HG03354 (cell line): ENCODE measurements at regions not wholly inside any gene's neighbourhood (a gene's known extent, or its start where the extent isn't known, plus 50 kb on each side); places are given as distances from the start of the nearest gene placed in this dataset.

Experiments
- ATAC-seq: cut with Tn5 transposase; IDR thresholded peaks from one replicate; pipeline ENCODE4 v1.9.1; 2021; ENCODE audit warnings: mild to moderate bottlenecking; ENCODE audit not compliant: unreplicated experiment, poor library complexity, severe bottlenecking

DNA sequence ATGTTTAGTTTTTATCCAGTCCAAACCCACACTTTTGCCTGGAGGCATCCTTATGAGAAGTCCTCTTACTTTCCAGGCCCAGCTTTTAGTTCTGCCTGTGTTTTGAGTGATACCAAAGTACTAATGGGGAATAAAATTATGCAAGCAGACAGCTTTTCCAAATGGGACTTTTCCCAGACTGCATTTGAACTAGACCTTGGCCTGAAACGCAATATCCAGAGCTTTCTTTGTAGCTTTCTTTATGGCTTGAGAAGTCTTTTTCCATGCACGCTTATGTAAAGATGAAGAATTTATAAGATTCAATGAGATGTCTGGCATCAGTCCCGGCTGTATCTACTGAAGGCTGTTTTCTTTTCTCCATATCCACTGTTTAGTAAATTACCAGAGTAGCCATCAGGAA is 236.6 kb upstream of the RAB4A start:
- ATAC-seq, result no peak

GRCh38 chr1:229035054-229035747 is 235.7 kb upstream of the RAB4A start:
- ATAC-seq, result peak; percentile 88

DNA sequence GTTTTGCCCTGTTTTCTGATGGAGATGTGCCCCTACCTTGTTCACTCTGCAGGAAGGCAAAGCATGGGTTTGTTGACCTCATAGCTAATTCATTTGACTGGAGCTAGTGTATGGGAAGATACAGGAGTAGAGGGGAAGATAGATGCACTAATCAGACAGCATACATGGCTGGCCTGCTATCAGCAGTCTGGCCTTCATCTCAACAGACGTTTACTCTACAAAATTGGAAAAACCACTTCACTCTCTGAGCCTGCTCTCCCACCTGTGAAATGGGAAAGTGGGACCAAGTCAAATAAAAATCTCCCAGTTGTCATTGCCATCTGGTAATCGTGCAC is 235.2 kb upstream of the RAB4A start:
- peak; percentile 24 for ATAC-seq

GRCh38 chr1:229037806-229038405 is 233.0 kb upstream of the RAB4A start:
- ATAC-seq, result no peak

GRCh38 chr1:229040630-229041358 is 230.1 kb upstream of the RAB4A start:
- ATAC-seq, result no peak

- ATAC-seq, result no peak
Observed at GRCh38 chr1:229041946-229042345, 229.0 kb upstream of the RAB4A start.

DNA sequence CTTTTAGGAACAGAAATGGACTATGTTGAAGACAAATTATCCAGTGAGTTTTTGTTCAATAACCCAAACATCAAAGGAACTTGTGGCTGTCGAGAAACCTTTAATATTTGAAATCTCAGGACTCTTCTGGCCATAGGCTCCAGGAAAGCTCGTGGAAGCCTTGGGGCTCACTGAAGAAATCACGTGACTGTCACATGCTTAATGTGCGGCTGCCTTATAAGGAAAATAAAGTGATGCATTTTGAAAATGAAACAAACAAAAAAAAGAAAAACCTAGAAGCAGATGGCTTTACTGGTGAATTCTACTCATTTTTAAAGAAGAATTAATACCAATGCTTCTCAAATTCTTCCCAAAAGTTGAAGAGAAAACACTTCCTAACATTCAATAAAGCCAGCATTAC is 228.4 kb upstream of the RAB4A start:
- ATAC-seq, result no peak

GRCh38 chr1:229043115-229043514 is 227.8 kb upstream of the RAB4A start:
- ATAC-seq, result no peak

DNA sequence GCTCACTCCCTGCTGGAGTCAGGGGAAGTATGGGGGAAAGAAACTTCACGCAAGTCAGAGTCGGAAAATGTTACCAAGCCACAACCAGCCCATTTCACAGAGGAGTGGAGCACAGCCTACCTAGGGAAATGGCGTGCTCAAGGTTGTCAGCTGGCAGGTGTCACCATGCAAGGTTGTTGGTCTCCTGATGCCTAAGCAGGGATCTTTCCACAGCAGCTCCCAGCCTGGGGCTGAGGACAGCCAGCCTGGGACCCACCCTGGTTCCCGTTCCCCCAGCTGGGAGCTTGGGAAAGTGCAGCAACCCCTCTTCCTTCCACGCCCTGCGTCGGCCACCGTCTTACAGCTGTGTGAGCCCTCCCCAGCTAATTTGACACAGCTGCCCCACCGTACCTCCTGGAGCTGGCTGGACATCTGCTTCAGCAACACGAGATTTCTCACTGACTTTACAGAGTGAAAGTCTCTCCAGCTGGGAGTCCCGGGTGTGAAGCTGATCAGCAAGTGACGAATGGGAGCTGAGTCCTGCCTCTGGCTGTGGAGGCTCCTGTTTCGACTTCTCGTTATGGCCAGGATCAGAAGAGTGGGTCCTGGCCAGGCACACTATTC is 224.6 kb upstream of the RAB4A start:
- ATAC-seq, result no peak

DNA sequence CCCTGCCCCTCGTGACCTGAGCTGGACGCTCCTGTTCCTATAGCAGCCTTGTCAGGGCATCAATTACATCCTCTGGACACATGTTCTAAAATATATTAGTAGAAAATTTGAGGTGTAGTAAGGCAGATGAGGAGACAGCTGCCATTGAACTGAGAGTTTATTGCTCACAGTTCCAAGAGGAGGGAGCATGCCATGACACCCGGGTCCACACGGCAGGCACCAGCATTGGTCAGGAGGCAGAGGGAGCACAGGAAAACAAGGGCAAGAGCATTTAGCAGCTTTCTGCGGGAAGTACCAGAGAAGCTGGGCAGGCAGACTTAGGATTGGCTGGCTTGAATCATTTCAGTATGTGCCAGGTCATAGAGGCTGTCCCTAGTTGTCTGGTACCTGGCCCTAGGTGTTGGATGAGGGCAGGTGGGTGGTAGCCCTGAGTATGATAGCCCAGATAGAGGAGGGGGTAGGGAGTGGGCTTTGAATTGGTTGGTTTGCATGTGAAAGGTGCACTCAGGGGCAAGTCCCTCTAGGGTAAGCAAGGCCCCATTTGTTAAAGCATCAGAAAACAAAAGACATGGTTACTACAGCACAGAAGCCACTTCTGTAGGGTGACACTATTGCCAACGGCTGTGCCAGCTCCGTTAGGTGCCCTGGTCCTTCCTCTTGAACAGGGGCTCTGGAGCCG is 223.6 kb upstream of the RAB4A start:
- ATAC-seq, result no peak

GRCh38 chr1:229047840-229048620 is 222.9 kb upstream of the RAB4A start:
- ATAC-seq, result no peak

- no peak for ATAC-seq
Observed at GRCh38 chr1:229048896-229049295, 222.0 kb upstream of the RAB4A start.

DNA sequence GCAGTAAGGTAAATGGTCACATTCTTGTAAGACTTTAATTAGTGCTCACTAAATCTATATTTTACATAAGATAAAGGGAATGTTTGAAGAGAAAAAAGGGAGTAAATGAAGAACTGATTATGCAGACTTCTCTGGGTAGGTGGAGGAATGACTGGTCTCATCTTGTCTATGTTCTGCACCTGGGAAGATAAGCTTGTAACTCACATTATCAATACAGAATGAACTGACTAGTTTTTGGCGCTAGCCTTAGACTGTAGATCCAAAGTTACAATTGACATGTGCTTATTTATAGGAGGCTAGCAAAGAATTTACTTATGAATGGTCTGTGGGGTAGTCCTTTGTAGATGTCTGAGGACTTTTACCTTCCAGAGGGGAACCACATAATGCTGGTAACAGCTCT is 214.9 kb upstream of the RAB4A start:
- ATAC-seq, result no peak

DNA sequence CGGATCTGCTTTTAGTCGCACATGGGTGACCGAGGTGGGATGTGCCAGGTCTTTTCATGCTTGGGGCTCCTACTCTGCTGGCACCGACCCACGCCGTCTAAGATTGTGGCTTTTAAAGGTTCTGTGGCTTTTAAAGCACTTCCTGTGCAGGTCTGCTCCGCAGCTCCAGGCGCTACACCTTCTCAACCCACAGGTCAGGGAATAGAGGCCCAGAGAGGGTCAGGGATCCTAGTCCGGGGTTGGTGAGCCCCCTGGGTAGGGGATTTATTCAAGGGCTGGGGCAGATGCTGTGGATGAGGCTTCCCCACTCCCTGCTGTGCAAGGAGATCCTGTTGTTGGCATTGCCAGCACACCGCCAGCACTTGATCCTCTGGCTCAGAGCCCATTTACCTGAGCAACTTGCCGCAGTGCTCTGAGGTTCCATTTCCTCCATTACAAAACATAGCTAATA is 212.8 kb upstream of the RAB4A start:
- no peak for ATAC-seq

- no peak for ATAC-seq
Observed at GRCh38 chr1:229058729-229059128, 212.2 kb upstream of the RAB4A start.

DNA sequence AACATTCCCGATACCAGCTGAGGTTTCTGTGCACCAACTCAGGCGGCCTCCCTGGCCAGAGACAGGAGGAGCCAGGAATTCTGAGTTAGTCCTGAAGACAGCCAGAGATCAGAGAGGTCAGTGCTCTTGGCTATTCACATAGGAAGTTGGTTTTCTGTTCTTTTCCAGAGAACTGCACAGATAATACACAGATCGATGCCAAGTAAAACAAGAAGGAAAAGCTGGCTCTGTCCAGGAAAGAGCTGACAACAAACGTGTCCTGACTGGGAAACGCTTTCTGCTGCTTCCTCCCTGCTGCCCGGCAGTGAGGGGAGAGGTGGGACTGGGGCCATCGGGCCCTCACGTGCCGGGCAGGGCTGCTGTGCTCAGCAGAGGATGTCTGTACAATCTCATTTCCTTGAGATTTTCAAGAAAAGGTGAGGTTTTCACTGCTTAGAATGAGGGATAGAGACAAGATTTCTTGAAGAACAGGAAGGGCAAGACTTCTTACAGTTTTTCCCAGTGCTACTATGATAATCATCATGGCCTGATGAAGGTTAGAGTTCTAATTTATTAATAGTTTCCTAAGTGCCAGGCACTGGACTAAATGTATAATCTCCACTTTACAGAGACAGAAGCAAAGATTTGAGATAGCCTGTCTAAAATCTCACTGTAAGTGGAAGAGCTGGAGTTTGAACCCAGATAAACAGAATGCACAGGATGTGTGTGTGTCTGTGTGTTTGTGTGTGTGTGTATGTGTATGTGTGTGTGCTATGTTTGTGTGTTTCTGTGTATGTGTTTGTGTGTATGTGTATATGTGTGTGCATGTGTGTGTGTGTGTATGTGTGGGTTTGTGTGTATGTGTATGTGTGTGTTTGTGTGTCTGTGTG is 211.0 kb upstream of the RAB4A start:
- ATAC-seq, result no peak

- no peak for ATAC-seq
Observed at GRCh38 chr1:229062135-229062534, 208.8 kb upstream of the RAB4A start.

- ATAC-seq, result no peak
Observed at GRCh38 chr1:229063154-229063773, 207.6 kb upstream of the RAB4A start.
